HUES48 (cell line): ENCODE measurements at regions not wholly inside any gene's neighbourhood (a gene's known extent, or its start where the extent isn't known, plus 50 kb on each side); places are given as distances from the start of the nearest gene placed in this dataset.

ENCODE experiments used
- H3K27ac ChIP-seq: one replicate; pipeline ENCODE4 v1.7.0; 2013; ENCODE audit warnings: low read depth, low read length, inconsistent platforms
- H3K27me3 ChIP-seq: 2 replicates; pipeline ENCODE4 v1.6.1; 2013; ENCODE audit warnings: mild to moderate bottlenecking, low read length; ENCODE audit not compliant: control insufficient read depth, insufficient read depth
- H3K36me3 ChIP-seq: 2 replicates; pipeline ENCODE4 v1.6.1; 2013; ENCODE audit warnings: low read length; ENCODE audit not compliant: control insufficient read depth, insufficient read depth
- H3K4me1 ChIP-seq: 2 replicates; pipeline ENCODE4 v1.6.1; 2013; ENCODE audit warnings: mild to moderate bottlenecking, low read length; ENCODE audit not compliant: control insufficient read depth, insufficient read depth
- H3K4me3 ChIP-seq: 2 replicates; pipeline ENCODE4 v1.5.1; 2013; ENCODE audit warnings: mild to moderate bottlenecking, low read depth, low read length
- H3K9ac ChIP-seq: 2 replicates; pipeline ENCODE4 v1.6.1; 2013; ENCODE audit warnings: mild to moderate bottlenecking, low read depth, low read length, moderate library complexity
- H3K9me3 ChIP-seq: 2 replicates; pipeline ENCODE4 v1.6.1; 2013; ENCODE audit warnings: low read length; ENCODE audit not compliant: control insufficient read depth, insufficient read depth

DNA sequence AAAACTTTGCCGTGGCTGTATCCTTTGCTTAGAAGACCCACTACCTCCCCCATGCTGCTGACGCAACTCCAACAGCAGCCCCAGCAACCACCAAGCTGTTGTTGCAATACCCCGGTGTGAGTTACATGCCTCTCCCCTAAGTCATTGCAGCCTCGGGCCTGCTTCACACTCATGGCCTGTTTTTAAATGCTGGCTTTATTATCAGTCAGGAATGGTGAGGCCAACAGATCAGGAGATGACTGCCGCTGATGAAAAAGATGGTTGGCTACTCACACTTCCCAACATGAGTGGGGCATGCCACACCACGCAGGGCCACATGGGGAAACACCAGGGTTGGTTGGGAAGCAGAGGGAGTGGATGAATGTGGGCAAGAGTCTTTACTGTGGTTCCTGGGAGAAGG is 171.5 kb upstream of the SYT13 start:
- H3K27ac ChIP-seq: no peak overlapping the region

GRCh38 chr11:45456686-45457085 is 170.5 kb upstream of the SYT13 start:
- H3K9ac ChIP-seq: no peak overlapping the region
- H3K36me3 ChIP-seq: no peaks in the 10 kb centered on the region
- no peaks in the 10 kb centered on the region for H3K9me3 ChIP-seq
- H3K4me3 ChIP-seq: no peak overlapping the region
- no peak overlapping the region for H3K27ac ChIP-seq
- no peaks in the 10 kb centered on the region for H3K4me1 ChIP-seq
- no peaks in the 10 kb centered on the region for H3K27me3 ChIP-seq

More for the DNA sequence above, 171.5 kb upstream of the SYT13 start:
- Histone ChIP-seq H3K27me3 (no peaks in the 10 kb centered on the region), H3K36me3 (no peaks in the 10 kb centered on the region), H3K9ac (no peak overlapping the region), H3K4me1 (no peaks in the 10 kb centered on the region), H3K9me3 (no peaks in the 10 kb centered on the region), H3K4me3 (no peak overlapping the region)

DNA sequence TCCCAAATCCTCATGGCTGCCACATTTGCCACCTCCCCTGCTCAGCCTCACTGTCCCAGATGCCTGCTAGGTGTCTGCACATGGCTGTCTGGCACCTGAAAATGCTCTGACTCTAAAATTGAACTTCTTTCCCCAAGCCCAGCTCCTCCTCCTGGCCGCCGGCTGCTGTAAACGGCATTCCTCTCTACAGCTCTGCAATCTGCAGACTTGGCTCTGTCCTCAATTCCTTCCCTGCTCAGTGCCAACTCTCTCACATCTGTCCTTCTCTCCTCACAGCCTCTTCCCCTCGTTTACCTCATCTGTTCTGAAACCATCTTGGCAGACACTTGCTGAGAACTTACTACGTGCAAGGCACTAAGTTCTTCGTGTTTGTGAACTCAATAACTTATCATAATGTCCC is 169.4 kb upstream of the SYT13 start:
- Histone ChIP-seq H3K36me3 (no peaks in the 10 kb centered on the region), H3K27ac (no peak overlapping the region), H3K9ac (no peak overlapping the region), H3K4me1 (no peaks in the 10 kb centered on the region), H3K9me3 (no peaks in the 10 kb centered on the region), H3K4me3 (no peak overlapping the region), H3K27me3 (no peaks in the 10 kb centered on the region)

GRCh38 chr11:45454917-45455401 is 168.8 kb upstream of the SYT13 start:
- Histone ChIP-seq H3K36me3 (no peaks in the 10 kb centered on the region), H3K4me3 (no peak overlapping the region), H3K27ac (no peak overlapping the region), H3K9ac (no peak overlapping the region), H3K27me3 (no peaks in the 10 kb centered on the region), H3K4me1 (no peaks in the 10 kb centered on the region), H3K9me3 (no peaks in the 10 kb centered on the region)

DNA sequence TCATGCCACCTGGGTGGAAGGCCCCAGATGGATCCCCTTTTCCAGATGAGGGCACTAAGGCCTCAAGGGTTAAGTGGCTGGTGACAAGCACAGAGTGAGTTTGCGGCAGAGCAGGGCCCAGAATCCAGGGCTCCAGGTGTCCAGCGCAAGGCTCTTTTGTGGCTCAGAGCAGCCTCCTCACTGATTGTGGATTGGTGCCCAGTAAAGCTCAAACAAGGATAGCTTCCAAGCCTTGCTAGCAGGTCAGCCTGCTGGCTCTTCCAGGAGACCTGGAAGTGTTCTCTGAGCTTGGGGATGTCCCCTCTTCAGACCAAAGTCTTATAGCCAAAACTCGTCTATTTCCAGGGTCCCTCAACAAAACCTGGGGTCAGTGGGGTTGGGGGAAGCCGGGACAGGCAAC is 167.6 kb upstream of the SYT13 start:
- Histone ChIP-seq H3K4me1 (no peaks in the 10 kb centered on the region), H3K9ac (no peak overlapping the region), H3K9me3 (no peaks in the 10 kb centered on the region), H3K27me3 (no peaks in the 10 kb centered on the region), H3K27ac (no peak overlapping the region), H3K36me3 (no peaks in the 10 kb centered on the region), H3K4me3 (no peak overlapping the region)

DNA sequence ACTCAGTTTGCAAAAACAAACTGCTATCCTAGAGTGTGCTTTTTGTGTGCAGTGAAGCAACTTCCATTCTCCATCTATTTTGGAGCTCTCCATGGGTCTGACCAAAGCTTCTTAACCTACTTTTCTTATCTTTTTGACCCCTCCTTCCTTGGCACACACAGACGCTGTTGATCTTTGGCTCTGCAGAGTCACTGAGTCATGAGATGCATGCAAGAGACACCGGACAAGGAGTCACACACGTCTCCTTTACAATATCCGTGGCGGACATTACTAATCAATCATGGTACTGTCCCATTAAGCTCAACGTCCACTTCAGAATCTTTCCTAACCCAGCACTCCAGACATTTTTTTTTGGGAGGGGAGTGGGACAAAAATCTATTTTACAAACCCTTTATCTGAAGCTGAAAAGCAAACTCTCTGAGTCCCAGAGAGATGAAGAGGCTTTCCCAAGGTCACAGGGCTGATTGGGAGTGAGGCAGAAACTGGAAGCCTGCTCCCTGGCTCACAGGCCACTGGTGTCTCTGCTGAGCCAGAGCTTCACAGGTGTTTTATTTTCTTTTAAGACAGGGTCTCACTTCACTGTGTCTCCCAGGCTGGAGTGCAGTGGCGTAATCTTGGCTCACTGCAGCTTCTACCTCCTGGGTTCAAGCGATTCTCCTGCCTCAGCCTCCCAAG is 165.8 kb upstream of the SYT13 start:
- H3K27me3 ChIP-seq: no peaks in the 10 kb centered on the region
- no peaks in the 10 kb centered on the region for H3K36me3 ChIP-seq
- H3K9ac ChIP-seq: no peak overlapping the region
- H3K9me3 ChIP-seq: no peaks in the 10 kb centered on the region
- H3K4me1 ChIP-seq: no peaks in the 10 kb centered on the region
- no peak overlapping the region for H3K4me3 ChIP-seq
- no peak overlapping the region for H3K27ac ChIP-seq

DNA sequence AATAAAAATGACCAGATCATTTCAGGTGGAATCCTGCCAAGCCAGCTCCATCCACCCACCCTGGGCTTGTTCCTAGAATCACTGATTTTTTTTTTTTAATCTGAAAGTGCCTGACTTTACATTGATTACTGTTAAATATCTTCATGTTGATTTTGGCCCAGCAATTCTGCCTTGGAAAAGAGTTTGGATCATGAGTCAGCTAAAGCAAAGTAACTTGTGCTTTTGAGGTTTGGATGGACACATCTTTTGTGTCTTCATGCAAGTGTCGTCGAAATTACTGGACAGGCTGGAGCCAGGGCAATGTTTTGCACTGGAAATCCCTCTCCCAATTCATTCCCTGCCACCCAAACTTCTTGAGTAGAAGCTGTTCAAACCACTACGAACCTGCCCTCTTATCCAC is 164.0 kb upstream of the SYT13 start:
- Histone ChIP-seq H3K27me3 (no peaks in the 10 kb centered on the region), H3K4me1 (no peaks in the 10 kb centered on the region), H3K4me3 (no peak overlapping the region), H3K36me3 (no peaks in the 10 kb centered on the region), H3K9ac (no peak overlapping the region), H3K9me3 (no peaks in the 10 kb centered on the region), H3K27ac (no peak overlapping the region)

DNA sequence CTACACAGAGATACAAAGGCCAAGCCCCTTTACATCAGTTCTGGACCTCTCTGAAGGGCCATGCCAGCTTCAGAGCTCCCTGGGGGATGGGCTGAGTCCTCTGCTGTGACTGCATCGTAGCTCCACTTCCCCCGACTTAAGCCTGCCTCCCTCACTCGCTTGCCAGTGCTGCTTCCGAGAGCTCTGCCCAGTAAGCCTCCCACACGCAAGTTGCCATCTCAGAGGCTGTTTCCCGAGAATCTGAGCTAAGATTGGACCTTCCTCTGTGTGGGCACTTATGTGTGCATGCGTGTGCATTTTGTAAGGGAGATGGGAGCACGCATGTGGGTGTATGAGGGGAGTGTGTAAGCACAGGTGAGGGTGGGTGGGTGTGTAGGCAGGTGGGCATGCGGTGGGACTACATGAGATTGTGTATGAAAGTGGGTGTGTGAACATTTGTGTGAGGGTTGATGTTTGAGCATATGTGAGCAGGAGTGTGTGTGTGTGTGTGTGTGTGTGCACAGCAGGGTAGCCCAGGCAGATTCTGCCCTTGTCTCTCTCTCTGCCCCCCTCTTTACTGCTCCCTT is 163.0 kb upstream of the SYT13 start:
- no peaks in the 10 kb centered on the region; the same call in 1 of the 2 replicates for H3K4me1 ChIP-seq
- no peak overlapping the region for H3K4me3 ChIP-seq
- H3K36me3 ChIP-seq: no peaks in the 10 kb centered on the region
- no peak overlapping the region for H3K27ac ChIP-seq
- H3K27me3 ChIP-seq: no peaks in the 10 kb centered on the region
- no peak overlapping the region for H3K9ac ChIP-seq
- no peaks in the 10 kb centered on the region for H3K9me3 ChIP-seq

- Histone ChIP-seq H3K36me3 (no peaks in the 10 kb centered on the region), H3K4me3 (no peak overlapping the region), H3K9me3 (no peaks in the 10 kb centered on the region), H3K9ac (no peak overlapping the region), H3K4me1 (no peaks in the 10 kb centered on the region; the same call in 1 of the 2 replicates), H3K27ac (no peak overlapping the region), H3K27me3 (no peaks in the 10 kb centered on the region)
Observed at GRCh38 chr11:45448561-45448960, 162.4 kb upstream of the SYT13 start.

DNA sequence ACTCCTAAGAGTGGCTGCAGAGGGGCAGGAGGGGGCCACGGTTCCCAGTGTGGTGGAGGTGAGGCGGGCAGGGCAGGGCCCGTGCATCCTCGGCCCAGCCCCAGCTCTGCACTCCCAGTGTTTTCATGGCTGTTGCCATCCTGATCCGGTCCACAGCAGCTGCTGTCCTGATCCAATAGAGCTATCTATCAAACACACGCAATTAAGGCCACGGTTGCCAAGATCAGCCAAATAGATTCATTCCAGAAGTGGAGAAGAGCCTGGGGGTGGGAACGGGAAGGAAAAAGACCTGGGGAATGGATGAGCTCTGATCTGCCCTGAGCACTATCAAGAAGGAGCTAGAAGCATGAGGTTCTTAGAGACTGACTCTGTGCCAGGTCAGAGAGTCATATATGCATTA is 160.9 kb upstream of the SYT13 start:
- Histone ChIP-seq H3K27me3 (no peaks in the 10 kb centered on the region), H3K27ac (no peak overlapping the region), H3K4me1 (no peaks in the 10 kb centered on the region; the same call in 1 of the 2 replicates), H3K4me3 (no peak overlapping the region), H3K9me3 (no peaks in the 10 kb centered on the region), H3K9ac (no peak overlapping the region), H3K36me3 (no peaks in the 10 kb centered on the region)

DNA sequence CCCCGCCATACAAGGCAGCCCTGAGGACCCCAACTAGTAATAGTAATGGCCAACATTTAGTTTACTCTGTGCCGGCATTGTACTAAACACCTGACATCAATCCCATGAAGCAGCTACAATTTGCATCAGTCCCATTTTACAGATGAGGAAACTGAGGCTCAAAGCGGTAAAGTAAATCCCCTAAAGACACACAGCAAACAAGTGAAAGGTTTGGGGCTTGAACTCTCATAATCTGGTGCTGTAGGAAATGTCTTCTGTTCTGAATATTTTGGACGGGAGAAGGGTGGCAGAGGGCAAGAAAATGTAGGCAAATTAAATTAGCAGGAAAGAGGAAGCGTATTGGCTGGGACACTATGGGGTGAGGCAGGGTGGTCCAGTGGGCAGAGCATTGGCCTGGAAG is 160.3 kb upstream of the SYT13 start:
- Histone ChIP-seq H3K4me3 (no peak overlapping the region), H3K27me3 (no peaks in the 10 kb centered on the region), H3K9ac (no peak overlapping the region), H3K4me1 (no peaks in the 10 kb centered on the region; the same call in 1 of the 2 replicates), H3K27ac (no peak overlapping the region), H3K9me3 (no peaks in the 10 kb centered on the region), H3K36me3 (no peaks in the 10 kb centered on the region)
